ENCODE measurements at regions not wholly inside any gene's neighbourhood (a gene's known extent, or its start where the extent isn't known, plus 50 kb on each side); places are given as distances from the start of the nearest gene placed in this dataset.

GRCh38 chr18:44309185-44309584, 371.5 kb upstream of the SETBP1 start:
- H3K27me3 ChIP-seq (ENCODE audit: insufficient read depth, low read length): no peaks in the 10 kb centered on the region
- POLR2A ChIA-PET: no interaction called here
- no peak overlapping the region for H3K9ac ChIP-seq (ENCODE audit: low read length)
- H4K20me1 ChIP-seq (ENCODE audit: insufficient read depth): no peaks in the 10 kb centered on the region
- H3K4me2 ChIP-seq (ENCODE audit: low read length): no peak overlapping the region
- BruUV-seq (replicated peaks): no TSS peak
- no peak overlapping the region for H3K27ac ChIP-seq (ENCODE audit: low read depth, low read length)
- CTCF ChIA-PET: no interaction called here
- RAD21 ChIA-PET (ENCODE audit: low non-redundant PET in 1 of 2, low total read pairs in 2 of 2, uncharacterized antibody in 2 of 2, unreplicated experiment in 2 of 2): no interaction called here
- intact Hi-C loops (cut with micrococcal nuclease): no loop called here
- TF ChIP-seq ZFX (IDR thresholded peaks at IDR 0.05) (no peak), JUND (IDR thresholded peaks at IDR 0.05) (no peak), MAX (IDR thresholded peaks at IDR 0.05) (no peak), ATF3 (IDR thresholded peaks at IDR 0.05) (no peak), SP1 (IDR thresholded peaks at IDR 0.05; ENCODE audit: low read depth) (no peak), ZNF274 (IDR thresholded peaks at IDR 0.05; ENCODE audit: low read depth, low read length) (no peak), CBX3 (IDR thresholded peaks at IDR 0.05; ENCODE audit: low read depth) (no peak), CEBPB (IDR thresholded peaks at IDR 0.05; ENCODE audit: low read depth) (no peak), ELF1 (IDR thresholded peaks at IDR 0.05; ENCODE audit: borderline replicate concordance, low read depth) (no peak), SRF (IDR thresholded peaks at IDR 0.05; ENCODE audit: low read depth) (no peak), EZH2phosphoT487 (IDR thresholded peaks at IDR 0.05; ENCODE audit: borderline replicate concordance) (no peak), ZBTB33 (IDR thresholded peaks at IDR 0.05; ENCODE audit: extremely low read depth, insufficient replicate concordance, low read length) (no peak), TCF7L2 (IDR thresholded peaks at IDR 0.05; ENCODE audit: borderline replicate concordance, extremely low read depth, insufficient read depth, insufficient read length) (no peak), CTCF (IDR thresholded peaks at IDR 0.05 in 2 of 3, conservative IDR thresholded peaks at IDR 0.05 in 1 of 3; ENCODE audit: borderline replicate concordance in 1 of 3, insufficient read depth in 1 of 3, low read depth in 2 of 3, low read length in 2 of 3) (no peak), POLR2A (IDR thresholded peaks at IDR 0.05; ENCODE audit: borderline replicate concordance, extremely low read depth, insufficient read depth, insufficient read length) (no peak), EZH2 (IDR thresholded peaks at IDR 0.05) (no peak), REST (IDR thresholded peaks at IDR 0.05; ENCODE audit: low read depth) (no peak), SIN3A (IDR thresholded peaks at IDR 0.05; ENCODE audit: low read depth) (no peak)
- DNase-seq (ENCODE audit: low read depth, low spot score): no peak
- no peaks in the 10 kb centered on the region for H3K9me2 ChIP-seq (ENCODE audit: insufficient read depth)
- H3K79me2 ChIP-seq (ENCODE audit: insufficient read depth, low read length): no peaks in the 10 kb centered on the region
- H3K36me3 ChIP-seq (ENCODE audit: control insufficient read depth in 1 of 2, insufficient read depth in 2 of 2, low read length in 2 of 2): no peaks in the 10 kb centered on the region
- H2AFZ ChIP-seq (ENCODE audit: low read depth, low read length, poor library complexity, severe bottlenecking): no peak overlapping the region
- ATAC-seq: no peak
- H3K4me3 ChIP-seq (replicated peaks in 1 of 2; ENCODE audit: low read depth in 1 of 2, low read length in 2 of 2): no peak overlapping the region
- H3K9me3 ChIP-seq (ENCODE audit: control insufficient read depth in 1 of 2, insufficient read depth in 1 of 2, low read depth in 1 of 2, low read length in 2 of 2): peaks cover 4 to 7% of the 10 kb centered on the region in 2 experiments; a peak in 2 of 4 replicates
- H3K4me1 ChIP-seq (ENCODE audit: control insufficient read depth in 1 of 2, insufficient read depth in 2 of 2, low read length in 2 of 2): no peaks in the 10 kb centered on the region

Data from HCT116 (cell line).